Neural progenitor cell (in vitro differentiated cells): ENCODE measurements at regions not wholly inside any gene's neighbourhood (a gene's known extent, or its start where the extent isn't known, plus 50 kb on each side); places are given as distances from the start of the nearest gene placed in this dataset.

Source experiments
- DNase-seq: peaks from one replicate; pipeline ENCODE4 v3.0.0-alpha.2; 2016; ENCODE audit warnings: low spot score
- H2AFZ ChIP-seq: fragments of 200-600 bp; sonication (generic); replicated peaks from 2 replicates; pipeline ENCODE4 v1.6.1; 2016; ENCODE audit warnings: antibody characterized with exemption
- H3F3A ChIP-seq: fragments of 200-600 bp; sonication (generic); 2 replicates; pipeline ENCODE4 v1.6.1; 2016; ENCODE audit warnings: antibody characterized with exemption, low read depth
- H3K27ac ChIP-seq: fragments of 200-600 bp; sonication (generic); 2 replicates; pipeline ENCODE4 v1.5.1; 2016; ENCODE audit warnings: mild to moderate bottlenecking
- H3K27me3 ChIP-seq: fragments of 200-600 bp; sonication (generic); 2 replicates; pipeline ENCODE4 v1.6.1; 2016; ENCODE audit warnings: mild to moderate bottlenecking, moderate library complexity
- H3K36me3 ChIP-seq: fragments of 200-600 bp; sonication (generic); 2 replicates; pipeline ENCODE4 v1.5.1; 2016
- H3K4me1 ChIP-seq: fragments of 200-600 bp; sonication (generic); 2 replicates; pipeline ENCODE4 v1.6.1; 2016; ENCODE audit warnings: mixed run types
- H3K4me2 ChIP-seq: fragments of 200-600 bp; sonication (generic); 2 replicates; pipeline ENCODE4 v1.6.1; 2016
- H3K4me3 ChIP-seq: fragments of 200-600 bp; sonication (generic); 2 replicates; pipeline ENCODE4 v1.5.1; 2016
- H3K79me2 ChIP-seq: fragments of 200-600 bp; sonication (generic); 2 replicates; pipeline ENCODE4 v1.6.1; 2016; ENCODE audit warnings: low read depth
- H3K9ac ChIP-seq: fragments of 200-600 bp; sonication (generic); 2 replicates; pipeline ENCODE4 v1.6.1; 2016
- H3K9me3 ChIP-seq: fragments of 200-600 bp; sonication (generic); 2 replicates; pipeline ENCODE4 v1.5.1; 2016; ENCODE audit warnings: low read depth
- H4K20me1 ChIP-seq: fragments of 200-600 bp; sonication (generic); 2 replicates; pipeline ENCODE4 v1.6.1; 2016; ENCODE audit warnings: low read depth
- H3K27ac Mint-ChIP-seq: 3 replicates; pipeline ENCODE4 v1.8.0; 2021; ENCODE audit warnings: mixed read lengths
- H3K27me3 Mint-ChIP-seq: 2 replicates; pipeline ENCODE4 v1.8.0; 2022; ENCODE audit warnings: low read depth, mild to moderate bottlenecking, inconsistent platforms, moderate library complexity, mixed read lengths; ENCODE audit not compliant: insufficient read depth
- H3K36me3 Mint-ChIP-seq: 3 replicates; pipeline ENCODE4 v1.8.0; 2021; ENCODE audit warnings: mixed read lengths
- H3K4me1 Mint-ChIP-seq: 3 replicates; pipeline ENCODE4 v1.8.0; 2021; ENCODE audit warnings: mixed read lengths
- H3K4me3 Mint-ChIP-seq: 3 replicates; pipeline ENCODE4 v1.8.0; 2021; ENCODE audit warnings: mild to moderate bottlenecking, moderate library complexity, mixed read lengths
- H3K9me3 Mint-ChIP-seq: 3 replicates; pipeline ENCODE4 v1.8.0; 2020; ENCODE audit warnings: mixed read lengths
- EZH2 ChIP-seq: fragments of 200-600 bp; sonication (generic); IDR thresholded peaks from 2 replicates; pipeline ENCODE4 v1.6.1; 2017; ENCODE audit warnings: antibody characterized with exemption, mild to moderate bottlenecking, moderate library complexity
- EZH2phosphoT487 ChIP-seq: fragments of 200-600 bp; sonication (generic); IDR thresholded peaks from 2 replicates; pipeline ENCODE4 v1.6.1; 2017; ENCODE audit warnings: antibody characterized with exemption
- TF ChIP-seq, protein P1 (sequence below): fragments of 200-600 bp; sonication (generic); IDR thresholded peaks from 2 replicates; pipeline ENCODE4 v1.5.1; 2017; ENCODE audit warnings: antibody characterized with exemption, mild to moderate bottlenecking

GRCh38 chr6:103344554-103345163 lies 1515.1 kb downstream of the HACE1 start:
- no peaks in the 10 kb centered on the region for H3K27me3 Mint-ChIP-seq
- H3F3A ChIP-seq: no peaks in the 10 kb centered on the region
- H3K9me3 Mint-ChIP-seq: no peaks in the 10 kb centered on the region
- TF ChIP-seq EZH2: no peak
- TF ChIP-seq, protein P1, sequence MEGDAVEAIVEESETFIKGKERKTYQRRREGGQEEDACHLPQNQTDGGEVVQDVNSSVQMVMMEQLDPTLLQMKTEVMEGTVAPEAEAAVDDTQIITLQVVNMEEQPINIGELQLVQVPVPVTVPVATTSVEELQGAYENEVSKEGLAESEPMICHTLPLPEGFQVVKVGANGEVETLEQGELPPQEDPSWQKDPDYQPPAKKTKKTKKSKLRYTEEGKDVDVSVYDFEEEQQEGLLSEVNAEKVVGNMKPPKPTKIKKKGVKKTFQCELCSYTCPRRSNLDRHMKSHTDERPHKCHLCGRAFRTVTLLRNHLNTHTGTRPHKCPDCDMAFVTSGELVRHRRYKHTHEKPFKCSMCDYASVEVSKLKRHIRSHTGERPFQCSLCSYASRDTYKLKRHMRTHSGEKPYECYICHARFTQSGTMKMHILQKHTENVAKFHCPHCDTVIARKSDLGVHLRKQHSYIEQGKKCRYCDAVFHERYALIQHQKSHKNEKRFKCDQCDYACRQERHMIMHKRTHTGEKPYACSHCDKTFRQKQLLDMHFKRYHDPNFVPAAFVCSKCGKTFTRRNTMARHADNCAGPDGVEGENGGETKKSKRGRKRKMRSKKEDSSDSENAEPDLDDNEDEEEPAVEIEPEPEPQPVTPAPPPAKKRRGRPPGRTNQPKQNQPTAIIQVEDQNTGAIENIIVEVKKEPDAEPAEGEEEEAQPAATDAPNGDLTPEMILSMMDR: no peak
- TF ChIP-seq EZH2phosphoT487: no peak
- H3K4me1 ChIP-seq: no peaks in the 10 kb centered on the region
- H3K9me3 ChIP-seq: no peaks in the 10 kb centered on the region
- H3K79me2 ChIP-seq: no peaks in the 10 kb centered on the region
- H3K36me3 ChIP-seq: no peaks in the 10 kb centered on the region
- no peak overlapping the region for H3K4me2 ChIP-seq
- H2AFZ ChIP-seq: no peak overlapping the region
- no peak for DNase-seq
- no peaks in the 10 kb centered on the region for H3K4me1 Mint-ChIP-seq
- no peaks in the 10 kb centered on the region for H4K20me1 ChIP-seq
- no peak overlapping the region for H3K27ac Mint-ChIP-seq
- H3K4me3 Mint-ChIP-seq: no peak overlapping the region
- H3K27me3 ChIP-seq: no peaks in the 10 kb centered on the region
- no peak overlapping the region for H3K27ac ChIP-seq
- no peaks in the 10 kb centered on the region for H3K36me3 Mint-ChIP-seq
- H3K9ac ChIP-seq: no peak overlapping the region
- no peak overlapping the region for H3K4me3 ChIP-seq

GRCh38 chr6:103335412-103335811 lies 1524.3 kb downstream of the HACE1 start:
- H4K20me1 ChIP-seq: no peaks in the 10 kb centered on the region
- H3K4me2 ChIP-seq: no peak overlapping the region
- H2AFZ ChIP-seq: no peak overlapping the region
- no peak for DNase-seq
- H3K79me2 ChIP-seq: no peaks in the 10 kb centered on the region
- H3K4me3 Mint-ChIP-seq: no peak overlapping the region
- no peaks in the 10 kb centered on the region for H3K27me3 ChIP-seq
- H3K9me3 ChIP-seq: no peaks in the 10 kb centered on the region
- no peak overlapping the region for H3K9ac ChIP-seq
- H3K27ac ChIP-seq: no peak overlapping the region
- H3K4me1 Mint-ChIP-seq: no peaks in the 10 kb centered on the region
- no peak for TF ChIP-seq EZH2
- TF ChIP-seq EZH2phosphoT487: no peak
- TF ChIP-seq, protein P1: no peak
- no peaks in the 10 kb centered on the region for H3K36me3 ChIP-seq
- H3K4me3 ChIP-seq: no peak overlapping the region
- H3K36me3 Mint-ChIP-seq: no peaks in the 10 kb centered on the region
- no peaks in the 10 kb centered on the region for H3K9me3 Mint-ChIP-seq
- no peaks in the 10 kb centered on the region for H3K4me1 ChIP-seq
- H3K27me3 Mint-ChIP-seq: no peaks in the 10 kb centered on the region
- no peak overlapping the region for H3K27ac Mint-ChIP-seq
- no peaks in the 10 kb centered on the region for H3F3A ChIP-seq

DNA sequence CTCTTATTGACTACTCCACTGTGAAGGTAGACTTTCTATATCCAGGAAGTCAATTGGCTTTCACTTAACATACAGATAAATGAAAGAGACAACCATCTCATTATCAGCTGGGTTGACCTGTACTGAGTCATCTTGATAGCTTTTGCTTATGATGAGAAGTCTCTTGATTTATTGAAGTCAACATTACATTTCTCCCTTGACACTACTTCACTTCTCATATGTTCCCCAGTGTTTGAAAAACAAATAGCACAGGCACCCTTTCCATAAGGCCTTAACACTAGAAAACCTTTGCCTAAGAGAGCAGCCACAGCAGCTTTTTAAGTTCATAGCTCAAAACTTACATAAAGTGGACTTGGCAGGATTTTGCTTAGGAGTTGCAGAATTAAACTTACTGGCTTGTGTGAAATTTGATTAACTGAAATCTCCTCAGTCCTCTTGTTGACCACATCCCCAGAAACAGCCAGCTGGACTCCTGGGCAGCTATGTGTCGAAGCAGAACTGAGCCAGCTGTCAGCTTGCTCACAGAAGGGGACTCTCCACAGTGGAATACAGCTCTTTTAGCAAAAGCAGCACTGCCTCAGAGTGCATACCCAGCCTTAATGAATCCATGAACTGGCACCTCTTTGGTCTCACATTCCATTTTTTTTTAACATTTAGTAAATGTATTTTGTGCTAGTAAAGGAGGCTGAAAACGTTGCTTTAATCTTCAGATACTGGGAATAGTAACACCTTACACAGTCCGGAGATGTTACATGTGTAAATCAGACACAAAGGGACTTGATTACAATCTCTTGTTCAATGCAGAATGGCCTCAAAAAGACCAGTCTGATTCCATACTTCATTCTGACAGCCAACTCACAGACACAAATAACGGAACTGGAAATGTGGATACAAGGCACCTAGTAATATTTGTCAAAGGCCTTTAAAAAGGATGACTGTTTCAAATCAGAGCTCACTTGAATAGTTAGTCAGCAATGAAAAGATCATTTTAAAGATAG lies 1532.7 kb downstream of the HACE1 start:
- H3K27ac Mint-ChIP-seq: no peak overlapping the region
- Histone ChIP-seq H3K4me3 (no peak overlapping the region), H3K27ac (peak overlapping the region; percentile 27), H3K9ac (no peak overlapping the region), H3K4me1 (no peaks in the 10 kb centered on the region), H2AFZ (peak overlapping the region; percentile 64), H3K4me2 (no peak overlapping the region), H3F3A (no peaks in the 10 kb centered on the region), H4K20me1 (no peaks in the 10 kb centered on the region), H3K27me3 (no peaks in the 10 kb centered on the region), H3K9me3 (no peaks in the 10 kb centered on the region), H3K36me3 (no peaks in the 10 kb centered on the region), H3K79me2 (no peaks in the 10 kb centered on the region)
- no peaks in the 10 kb centered on the region for H3K36me3 Mint-ChIP-seq
- TF ChIP-seq EZH2phosphoT487 (no peak), EZH2 (no peak)
- no peaks in the 10 kb centered on the region for H3K9me3 Mint-ChIP-seq
- no peaks in the 10 kb centered on the region for H3K27me3 Mint-ChIP-seq
- no peak overlapping the region for H3K4me3 Mint-ChIP-seq
- peak; percentile 34 for DNase-seq
- H3K4me1 Mint-ChIP-seq: peaks cover 8% of the 10 kb centered on the region
